ENCODE measurements at regions not wholly inside any gene's neighbourhood (a gene's known extent, or its start where the extent isn't known, plus 50 kb on each side); places are given as distances from the start of the nearest gene placed in this dataset.

DNA sequence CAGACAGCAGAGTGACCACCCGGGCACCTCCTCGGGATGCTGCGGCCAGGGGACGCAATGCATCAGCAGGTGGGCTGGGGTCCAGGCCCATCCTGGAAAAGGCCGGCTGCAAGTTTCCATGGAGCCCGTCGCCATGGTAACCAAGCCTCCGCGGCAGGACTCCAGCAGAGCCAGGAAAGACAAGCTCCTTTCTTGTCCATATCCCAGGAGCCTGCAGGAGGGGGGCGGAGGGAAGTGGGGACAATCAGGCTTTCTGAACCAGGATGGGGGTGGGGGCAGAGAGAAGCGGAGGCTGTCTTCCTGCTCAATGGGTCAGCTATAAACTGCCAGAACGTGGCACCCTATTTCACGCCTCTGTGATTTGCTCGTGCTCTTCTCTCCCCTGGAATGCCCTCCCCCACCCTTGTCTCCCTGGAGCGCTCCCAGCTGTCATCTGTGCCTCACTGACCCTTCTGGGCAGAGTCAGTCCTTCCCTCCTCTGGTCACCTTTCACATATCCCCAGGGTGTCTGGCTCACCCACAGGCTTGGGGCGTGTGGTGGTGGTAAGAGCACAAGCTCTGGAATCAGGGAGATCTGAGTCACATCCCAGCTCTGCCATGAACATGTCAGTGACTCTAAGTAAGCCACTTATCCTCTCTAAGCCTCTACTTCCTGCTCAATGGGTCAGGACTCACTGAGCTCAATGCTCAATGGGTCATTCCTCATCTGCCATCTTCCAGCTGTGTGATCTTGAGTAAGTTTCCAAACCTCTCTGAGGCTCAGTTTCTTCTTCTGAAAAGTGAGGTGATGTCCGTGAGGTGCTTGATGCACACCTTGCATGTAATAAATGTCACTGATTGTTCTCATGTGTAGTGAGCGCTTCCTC lies 58.9 kb upstream of the LAPTM5 start (continued):
- TF ChIP-seq ELF4 (CRISPR knock-in tag; IDR thresholded peaks at IDR 0.05; ENCODE audit: low read depth): no peak

DNA sequence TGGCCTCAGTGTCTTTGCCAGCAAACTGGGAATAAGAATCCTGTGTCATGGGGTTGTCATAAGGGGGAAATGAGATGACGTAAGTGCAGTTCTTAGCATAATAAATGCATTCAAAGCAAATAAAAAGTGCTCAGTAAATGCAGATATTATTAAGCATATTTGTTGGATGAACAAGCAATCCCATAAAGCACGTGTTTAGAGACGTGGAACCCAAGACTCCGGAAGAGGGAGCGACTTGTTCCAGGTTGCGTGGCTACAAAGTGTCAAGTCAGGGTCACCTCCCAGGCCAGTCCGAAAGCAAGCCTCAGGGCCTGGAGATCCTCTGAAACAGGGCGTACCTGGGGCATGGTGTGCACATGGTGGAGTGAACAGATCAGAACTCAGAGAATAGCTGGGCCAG lies 58.0 kb upstream of the LAPTM5 start:
- Mint-ChIP-seq H3K27me3 (ENCODE audit: low read depth) (no peaks in the 10 kb centered on the region), H3K27ac (no peak overlapping the region), H3K4me3 (no peak overlapping the region), H3K4me1 (peaks cover 24% of the 10 kb centered on the region), H3K9me3 (no peaks in the 10 kb centered on the region), H3K36me3 (no peaks in the 10 kb centered on the region)
- no peak for ATAC-seq
- TF ChIP-seq OVOL2 (CRISPR knock-in tag; IDR thresholded peaks at IDR 0.05; ENCODE audit: borderline replicate concordance): no peak
- no peak for TF ChIP-seq ZNF263 (CRISPR knock-in tag; IDR thresholded peaks at IDR 0.05; ENCODE audit: low read depth)
- TF ChIP-seq, protein P1, sequence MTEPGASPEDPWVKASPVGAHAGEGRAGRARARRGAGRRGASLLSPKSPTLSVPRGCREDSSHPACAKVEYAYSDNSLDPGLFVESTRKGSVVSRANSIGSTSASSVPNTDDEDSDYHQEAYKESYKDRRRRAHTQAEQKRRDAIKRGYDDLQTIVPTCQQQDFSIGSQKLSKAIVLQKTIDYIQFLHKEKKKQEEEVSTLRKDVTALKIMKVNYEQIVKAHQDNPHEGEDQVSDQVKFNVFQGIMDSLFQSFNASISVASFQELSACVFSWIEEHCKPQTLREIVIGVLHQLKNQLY (CRISPR knock-in tag; IDR thresholded peaks at IDR 0.05): no peak
- no peak for DNase-seq (ENCODE audit: low spot score)
- CTCF ChIA-PET: interaction anchor here (0.6 to 5.3 kb wide), 15 partner anchors 9 to 696 kb away, joined by 3 to 82 read pairs (median 5); no protein-coding TSS in a partner anchor
- POLR2A ChIA-PET: interaction anchor here (0.6 to 1.0 kb wide), 3 partner anchors 9 to 88 kb away, joined by 3 read pairs; no protein-coding TSS in a partner anchor

DNA sequence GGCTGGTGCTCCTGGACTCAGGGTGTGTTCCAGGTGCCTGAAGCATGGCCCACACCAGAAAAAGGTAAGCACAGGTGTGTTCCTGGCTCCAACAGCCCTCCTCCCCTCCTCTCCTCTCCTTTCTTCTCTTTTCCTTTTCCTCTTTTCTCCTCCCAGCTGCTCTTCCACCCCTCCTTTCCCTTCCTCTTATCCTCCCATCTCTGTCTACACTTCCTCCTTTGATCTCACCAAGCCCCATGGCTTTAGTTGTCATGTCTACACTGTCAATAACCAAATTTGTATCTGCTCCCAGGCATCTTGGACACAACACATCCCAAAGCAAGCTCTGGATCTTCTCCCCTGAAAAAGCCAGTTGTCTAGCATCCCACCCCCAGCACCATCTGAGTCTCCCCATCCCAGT lies 56.7 kb upstream of the LAPTM5 start:
- Mint-ChIP-seq H3K36me3 (no peaks in the 10 kb centered on the region), H3K27ac (no peak overlapping the region), H3K9me3 (no peaks in the 10 kb centered on the region), H3K27me3 (ENCODE audit: low read depth) (no peaks in the 10 kb centered on the region), H3K4me1 (peaks cover 37% of the 10 kb centered on the region), H3K4me3 (no peak overlapping the region)
- ATAC-seq (no peak), DNase-seq (ENCODE audit: low spot score) (no peak)
- TF ChIP-seq, protein P2, sequence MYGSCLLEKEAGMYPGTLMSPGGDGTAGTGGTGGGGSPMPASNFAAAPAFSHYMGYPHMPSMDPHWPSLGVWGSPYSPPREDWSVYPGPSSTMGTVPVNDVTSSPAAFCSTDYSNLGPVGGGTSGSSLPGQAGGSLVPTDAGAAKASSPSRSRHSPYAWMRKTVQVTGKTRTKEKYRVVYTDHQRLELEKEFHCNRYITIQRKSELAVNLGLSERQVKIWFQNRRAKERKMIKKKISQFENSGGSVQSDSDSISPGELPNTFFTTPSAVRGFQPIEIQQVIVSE (CRISPR knock-in tag; IDR thresholded peaks at IDR 0.05; ENCODE audit: borderline replicate concordance): no peak
- TF ChIP-seq, protein P3, sequence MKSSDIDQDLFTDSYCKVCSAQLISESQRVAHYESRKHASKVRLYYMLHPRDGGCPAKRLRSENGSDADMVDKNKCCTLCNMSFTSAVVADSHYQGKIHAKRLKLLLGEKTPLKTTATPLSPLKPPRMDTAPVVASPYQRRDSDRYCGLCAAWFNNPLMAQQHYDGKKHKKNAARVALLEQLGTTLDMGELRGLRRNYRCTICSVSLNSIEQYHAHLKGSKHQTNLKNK (CRISPR knock-in tag; IDR thresholded peaks at IDR 0.05): no peak
- TF ChIP-seq, protein P4, sequence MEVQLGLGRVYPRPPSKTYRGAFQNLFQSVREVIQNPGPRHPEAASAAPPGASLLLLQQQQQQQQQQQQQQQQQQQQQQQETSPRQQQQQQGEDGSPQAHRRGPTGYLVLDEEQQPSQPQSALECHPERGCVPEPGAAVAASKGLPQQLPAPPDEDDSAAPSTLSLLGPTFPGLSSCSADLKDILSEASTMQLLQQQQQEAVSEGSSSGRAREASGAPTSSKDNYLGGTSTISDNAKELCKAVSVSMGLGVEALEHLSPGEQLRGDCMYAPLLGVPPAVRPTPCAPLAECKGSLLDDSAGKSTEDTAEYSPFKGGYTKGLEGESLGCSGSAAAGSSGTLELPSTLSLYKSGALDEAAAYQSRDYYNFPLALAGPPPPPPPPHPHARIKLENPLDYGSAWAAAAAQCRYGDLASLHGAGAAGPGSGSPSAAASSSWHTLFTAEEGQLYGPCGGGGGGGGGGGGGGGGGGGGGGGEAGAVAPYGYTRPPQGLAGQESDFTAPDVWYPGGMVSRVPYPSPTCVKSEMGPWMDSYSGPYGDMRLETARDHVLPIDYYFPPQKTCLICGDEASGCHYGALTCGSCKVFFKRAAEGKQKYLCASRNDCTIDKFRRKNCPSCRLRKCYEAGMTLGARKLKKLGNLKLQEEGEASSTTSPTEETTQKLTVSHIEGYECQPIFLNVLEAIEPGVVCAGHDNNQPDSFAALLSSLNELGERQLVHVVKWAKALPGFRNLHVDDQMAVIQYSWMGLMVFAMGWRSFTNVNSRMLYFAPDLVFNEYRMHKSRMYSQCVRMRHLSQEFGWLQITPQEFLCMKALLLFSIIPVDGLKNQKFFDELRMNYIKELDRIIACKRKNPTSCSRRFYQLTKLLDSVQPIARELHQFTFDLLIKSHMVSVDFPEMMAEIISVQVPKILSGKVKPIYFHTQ (CRISPR knock-in tag; IDR thresholded peaks at IDR 0.05): no peak
- TF ChIP-seq GTF2I (CRISPR knock-in tag; conservative IDR thresholded peaks at IDR 0.05) (no peak), FOXK1 (CRISPR knock-in tag; IDR thresholded peaks at IDR 0.05) (no peak), TEAD4 (CRISPR knock-in tag; IDR thresholded peaks at IDR 0.05) (no peak)
- TF ChIP-seq, protein P5, sequence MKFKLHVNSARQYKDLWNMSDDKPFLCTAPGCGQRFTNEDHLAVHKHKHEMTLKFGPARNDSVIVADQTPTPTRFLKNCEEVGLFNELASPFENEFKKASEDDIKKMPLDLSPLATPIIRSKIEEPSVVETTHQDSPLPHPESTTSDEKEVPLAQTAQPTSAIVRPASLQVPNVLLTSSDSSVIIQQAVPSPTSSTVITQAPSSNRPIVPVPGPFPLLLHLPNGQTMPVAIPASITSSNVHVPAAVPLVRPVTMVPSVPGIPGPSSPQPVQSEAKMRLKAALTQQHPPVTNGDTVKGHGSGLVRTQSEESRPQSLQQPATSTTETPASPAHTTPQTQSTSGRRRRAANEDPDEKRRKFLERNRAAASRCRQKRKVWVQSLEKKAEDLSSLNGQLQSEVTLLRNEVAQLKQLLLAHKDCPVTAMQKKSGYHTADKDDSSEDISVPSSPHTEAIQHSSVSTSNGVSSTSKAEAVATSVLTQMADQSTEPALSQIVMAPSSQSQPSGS (CRISPR knock-in tag; IDR thresholded peaks at IDR 0.05; ENCODE audit: borderline replicate concordance, low read depth): no peak
- TF ChIP-seq, protein P1 (CRISPR knock-in tag; IDR thresholded peaks at IDR 0.05): no peak
- TF ChIP-seq, protein P6, sequence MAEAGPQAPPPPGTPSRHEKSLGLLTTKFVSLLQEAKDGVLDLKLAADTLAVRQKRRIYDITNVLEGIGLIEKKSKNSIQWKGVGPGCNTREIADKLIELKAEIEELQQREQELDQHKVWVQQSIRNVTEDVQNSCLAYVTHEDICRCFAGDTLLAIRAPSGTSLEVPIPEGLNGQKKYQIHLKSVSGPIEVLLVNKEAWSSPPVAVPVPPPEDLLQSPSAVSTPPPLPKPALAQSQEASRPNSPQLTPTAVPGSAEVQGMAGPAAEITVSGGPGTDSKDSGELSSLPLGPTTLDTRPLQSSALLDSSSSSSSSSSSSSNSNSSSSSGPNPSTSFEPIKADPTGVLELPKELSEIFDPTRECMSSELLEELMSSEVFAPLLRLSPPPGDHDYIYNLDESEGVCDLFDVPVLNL (CRISPR knock-in tag; IDR thresholded peaks at IDR 0.05; ENCODE audit: borderline replicate concordance, low read depth): no peak
- TF ChIP-seq, protein P7, sequence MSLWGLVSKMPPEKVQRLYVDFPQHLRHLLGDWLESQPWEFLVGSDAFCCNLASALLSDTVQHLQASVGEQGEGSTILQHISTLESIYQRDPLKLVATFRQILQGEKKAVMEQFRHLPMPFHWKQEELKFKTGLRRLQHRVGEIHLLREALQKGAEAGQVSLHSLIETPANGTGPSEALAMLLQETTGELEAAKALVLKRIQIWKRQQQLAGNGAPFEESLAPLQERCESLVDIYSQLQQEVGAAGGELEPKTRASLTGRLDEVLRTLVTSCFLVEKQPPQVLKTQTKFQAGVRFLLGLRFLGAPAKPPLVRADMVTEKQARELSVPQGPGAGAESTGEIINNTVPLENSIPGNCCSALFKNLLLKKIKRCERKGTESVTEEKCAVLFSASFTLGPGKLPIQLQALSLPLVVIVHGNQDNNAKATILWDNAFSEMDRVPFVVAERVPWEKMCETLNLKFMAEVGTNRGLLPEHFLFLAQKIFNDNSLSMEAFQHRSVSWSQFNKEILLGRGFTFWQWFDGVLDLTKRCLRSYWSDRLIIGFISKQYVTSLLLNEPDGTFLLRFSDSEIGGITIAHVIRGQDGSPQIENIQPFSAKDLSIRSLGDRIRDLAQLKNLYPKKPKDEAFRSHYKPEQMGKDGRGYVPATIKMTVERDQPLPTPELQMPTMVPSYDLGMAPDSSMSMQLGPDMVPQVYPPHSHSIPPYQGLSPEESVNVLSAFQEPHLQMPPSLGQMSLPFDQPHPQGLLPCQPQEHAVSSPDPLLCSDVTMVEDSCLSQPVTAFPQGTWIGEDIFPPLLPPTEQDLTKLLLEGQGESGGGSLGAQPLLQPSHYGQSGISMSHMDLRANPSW (CRISPR knock-in tag; conservative IDR thresholded peaks at IDR 0.05; ENCODE audit: low read depth): no peak
- POLR2A ChIA-PET: interaction anchor here (1.0 kb wide), 1 partner anchor 10 kb away, joined by 3 read pairs; no protein-coding TSS in a partner anchor
- CTCF ChIA-PET: interaction anchor here (1.0 to 2.0 kb wide), 4 partner anchors 8 to 97 kb away, joined by 3 to 6 read pairs (median 4); no protein-coding TSS in a partner anchor
